Stomach (tissue), 4 donors: ENCODE measurements at regions not wholly inside any gene's neighbourhood (a gene's known extent, or its start where the extent isn't known, plus 50 kb on each side); places are given as distances from the start of the nearest gene placed in this dataset.

Source experiments
- CTCF ChIP-seq, 7 experiments: fragments of 450-650 bp in 4 of 7; fragments of 200-600 bp in 3 of 7; sonication (generic) in 3 of 7; IDR thresholded peaks; one replicate each; pipeline ENCODE4 v1.5.1; 2016 to 2019; ENCODE audit warnings: antibody characterized with exemption in 7 of 7, control low read depth in 2 of 7, mild to moderate bottlenecking in 1 of 7
- EP300 ChIP-seq: sonication (generic); formaldehyde crosslinking; IDR thresholded peaks from one replicate; pipeline ENCODE4 v1.6.1; 2017; ENCODE audit warnings: antibody characterized with exemption
- POLR2A ChIP-seq, 4 donors: fragments of 450-650 bp; IDR thresholded peaks; one replicate each; pipeline ENCODE4 v1.6.1; 2016; ENCODE audit warnings: antibody characterized with exemption in 4 of 4, control low read depth in 2 of 4, mild to moderate bottlenecking in 1 of 4, moderate library complexity in 1 of 4
- POLR2AphosphoS5 ChIP-seq, 3 donors: sonication (generic); formaldehyde crosslinking; IDR thresholded peaks; one replicate each; pipeline ENCODE4 v1.6.1; 2016; ENCODE audit warnings: antibody characterized with exemption in 3 of 3

- TF ChIP-seq CTCF (IDR thresholded peaks at IDR 0.05), result no peak
- TF ChIP-seq POLR2A (IDR thresholded peaks at IDR 0.05), result no peak
- no peak for TF ChIP-seq POLR2AphosphoS5 (IDR thresholded peaks at IDR 0.05)
- TF ChIP-seq EP300, result no peak
Measured at GRCh38 chr1:55860326-55860725, 645.2 kb upstream of the USP24 start.
